NCI-H82 (cell line): ENCODE measurements at regions not wholly inside any gene's neighbourhood (a gene's known extent, or its start where the extent isn't known, plus 50 kb on each side); places are given as distances from the start of the nearest gene placed in this dataset.

Source experiments
- DNase-seq: peaks from one replicate; lab custom pipeline; 2025; lab: John Stamatoyannopoulos, UW

- DNase-seq: no peak
Observed at GRCh38 chr14:34212172-34212929, 249.7 kb downstream of the SPTSSA start.

- DNase-seq: peak; percentile 78
Observed at GRCh38 chr14:34211732-34212131, 250.3 kb downstream of the SPTSSA start.

- no peak for DNase-seq
Observed at GRCh38 chr14:34208532-34208931, 253.5 kb downstream of the SPTSSA start.

- DNase-seq: no peak
Observed at GRCh38 chr14:34205799-34206198, 254.9 kb upstream of the EGLN3 start.

GRCh38 chr14:34204774-34205173 lies 253.9 kb upstream of the EGLN3 start:
- no peak for DNase-seq

GRCh38 chr14:34203251-34203722 lies 252.4 kb upstream of the EGLN3 start:
- DNase-seq: no peak

- no peak for DNase-seq
Observed at GRCh38 chr14:34201909-34202637, 251.2 kb upstream of the EGLN3 start.

- no peak for DNase-seq
Observed at GRCh38 chr14:34199585-34199984, 248.7 kb upstream of the EGLN3 start.

- DNase-seq: no peak
Observed at GRCh38 chr14:34198096-34198495, 247.2 kb upstream of the EGLN3 start.

GRCh38 chr14:34195964-34196363 lies 245.1 kb upstream of the EGLN3 start:
- DNase-seq: no peak

- DNase-seq: peak; percentile 88
Observed at GRCh38 chr14:34190717-34191116, 239.8 kb upstream of the EGLN3 start.

GRCh38 chr14:34189866-34190265 lies 239.0 kb upstream of the EGLN3 start:
- DNase-seq: no peak

- no peak for DNase-seq
Observed at GRCh38 chr14:34187519-34188044, 236.7 kb upstream of the EGLN3 start.

- DNase-seq: no peak
Observed at GRCh38 chr14:34187061-34187460, 236.2 kb upstream of the EGLN3 start.

- DNase-seq: no peak
Observed at GRCh38 chr14:34184126-34184525, 233.3 kb upstream of the EGLN3 start.

GRCh38 chr14:34183478-34183877 lies 232.6 kb upstream of the EGLN3 start:
- DNase-seq: no peak

GRCh38 chr14:34181338-34181737 lies 230.5 kb upstream of the EGLN3 start:
- peak; percentile 10 for DNase-seq

GRCh38 chr14:34180869-34181268 lies 230.0 kb upstream of the EGLN3 start:
- DNase-seq: no peak

GRCh38 chr14:34180434-34180833 lies 229.6 kb upstream of the EGLN3 start:
- DNase-seq: no peak

GRCh38 chr14:34179727-34180126 lies 228.9 kb upstream of the EGLN3 start:
- no peak for DNase-seq

- DNase-seq: no peak
Observed at GRCh38 chr14:34177466-34177865, 226.6 kb upstream of the EGLN3 start.

- no peak for DNase-seq
Observed at GRCh38 chr14:34175574-34175973, 224.7 kb upstream of the EGLN3 start.

GRCh38 chr14:34174973-34175372 lies 224.1 kb upstream of the EGLN3 start:
- no peak for DNase-seq
